GM18517 (cell line): ENCODE measurements at regions not wholly inside any gene's neighbourhood (a gene's known extent, or its start where the extent isn't known, plus 50 kb on each side); places are given as distances from the start of the nearest gene placed in this dataset.

ENCODE experiments used
- ATAC-seq: cut with Tn5 transposase; IDR thresholded peaks from one replicate; pipeline ENCODE4 v1.9.1; 2021; ENCODE audit warnings: mild to moderate bottlenecking, moderate library complexity; ENCODE audit not compliant: unreplicated experiment

- ATAC-seq, result no peak
These were observed 362.0 kb downstream of the SOX11 start for GRCh38 chr2:6054161-6054671.

- ATAC-seq, result no peak
These were observed 368.9 kb downstream of the SOX11 start for GRCh38 chr2:6060992-6061663.

GRCh38 chr2:6064757-6065156, 372.6 kb downstream of the SOX11 start:
- ATAC-seq, result no peak

- no peak for ATAC-seq
These were observed 373.5 kb downstream of the SOX11 start for GRCh38 chr2:6065703-6066102.

- ATAC-seq, result no peak
These were observed 374.9 kb downstream of the SOX11 start for GRCh38 chr2:6067089-6067488.

GRCh38 chr2:6067806-6068205, 375.6 kb downstream of the SOX11 start:
- ATAC-seq, result no peak

- no peak for ATAC-seq
These were observed 376.2 kb downstream of the SOX11 start for GRCh38 chr2:6068429-6068828.

GRCh38 chr2:6069381-6069780, 377.2 kb downstream of the SOX11 start:
- ATAC-seq, result no peak

- no peak for ATAC-seq
These were observed 379.3 kb downstream of the SOX11 start for GRCh38 chr2:6071519-6071918.

- no peak for ATAC-seq
These were observed 380.1 kb downstream of the SOX11 start for GRCh38 chr2:6072276-6072675.

- no peak for ATAC-seq
These were observed 380.6 kb downstream of the SOX11 start for GRCh38 chr2:6072768-6073167.

- ATAC-seq, result no peak
These were observed 381.3 kb downstream of the SOX11 start for GRCh38 chr2:6073191-6074088.

GRCh38 chr2:6074089-6074643, 382.0 kb downstream of the SOX11 start:
- no peak for ATAC-seq

- ATAC-seq, result no peak
These were observed 385.4 kb downstream of the SOX11 start for GRCh38 chr2:6077585-6077984.

- ATAC-seq, result no peak
These were observed 386.2 kb downstream of the SOX11 start for GRCh38 chr2:6078414-6078813.

- no peak for ATAC-seq
These were observed 387.2 kb downstream of the SOX11 start for GRCh38 chr2:6079405-6079804.

GRCh38 chr2:6080932-6081753, 389.0 kb downstream of the SOX11 start:
- no peak for ATAC-seq

GRCh38 chr2:6081955-6082624, 389.9 kb downstream of the SOX11 start:
- no peak for ATAC-seq

GRCh38 chr2:6082625-6083018, 390.4 kb downstream of the SOX11 start:
- no peak for ATAC-seq

- no peak for ATAC-seq
These were observed 391.0 kb downstream of the SOX11 start for GRCh38 chr2:6083136-6083535.
